Upper lobe of left lung (tissue), 6 donors: ENCODE measurements at regions not wholly inside any gene's neighbourhood (a gene's known extent, or its start where the extent isn't known, plus 50 kb on each side); places are given as distances from the start of the nearest gene placed in this dataset.

Experiments used
- ATAC-seq, 2 donors: fragments of 200-7000 bp; cut with Tn5 transposase; one replicate each; pipeline ENCODE4 v1.9.1; 2022; ENCODE audit warnings: mild to moderate bottlenecking in 2 of 2, moderate library complexity in 2 of 2; ENCODE audit not compliant: low FRiP score in 2 of 2
- DNase-seq, 2 donors: peaks; one replicate each; pipeline ENCODE4 v3.0.0-alpha.2; 2019 to 2020
- H3K27ac ChIP-seq, 4 donors: fragments of 200-600 bp; sonication (generic); one replicate each; pipeline ENCODE4 v1.5.1; 2016 to 2019
- H3K27me3 ChIP-seq, 4 donors: fragments of 200-600 bp; sonication (generic); one replicate each; pipeline ENCODE4 v1.5.1; 2017 to 2019
- H3K36me3 ChIP-seq, 4 donors: fragments of 200-600 bp; sonication (generic); one replicate each; pipeline ENCODE4 v1.5.1; 2016 to 2019
- H3K4me1 ChIP-seq, 4 donors: fragments of 200-600 bp; sonication (generic); one replicate each; pipeline ENCODE4 v1.5.1; 2018 to 2019
- H3K4me3 ChIP-seq, 4 donors: fragments of 200-600 bp; sonication (generic); one replicate each; pipeline ENCODE4 v1.5.1; 2017 to 2019; ENCODE audit warnings: mild to moderate bottlenecking in 2 of 4, moderate library complexity in 1 of 4
- H3K9me3 ChIP-seq, 4 donors: fragments of 200-600 bp; sonication (generic); one replicate each; pipeline ENCODE4 v1.5.1; 2018 to 2019
- CTCF ChIP-seq, 6 experiments: fragments of 450-650 bp in 4 of 6; fragments of 200-600 bp in 2 of 6; sonication (generic) in 2 of 6; IDR thresholded peaks; one replicate each; pipeline ENCODE4 v1.5.1; 2016 to 2019; ENCODE audit warnings: antibody characterized with exemption in 6 of 6
- EP300 ChIP-seq, 4 donors: sonication (generic); formaldehyde crosslinking; IDR thresholded peaks; one replicate each; pipeline ENCODE4 v1.5.1; 2017; ENCODE audit warnings: antibody characterized with exemption in 4 of 4, control low read depth in 2 of 4
- POLR2A ChIP-seq, 4 donors: fragments of 450-650 bp; IDR thresholded peaks; one replicate each; pipeline ENCODE4 v1.5.1; 2016 to 2017; ENCODE audit warnings: antibody characterized with exemption in 4 of 4, mild to moderate bottlenecking in 2 of 4
- POLR2AphosphoS5 ChIP-seq, 2 donors: sonication (generic); formaldehyde crosslinking; IDR thresholded peaks; one replicate each; pipeline ENCODE4 v1.5.1; 2017; ENCODE audit warnings: antibody characterized with exemption in 2 of 2
- WGBS, 2 donors: methylation state at CpG; one replicate each; pipeline ENCODE4 v1.1.5; 2017 to 2018; 5-methylcytosine and 5-hydroxymethylcytosine counted together
- donor health status: DM: no; HTN: no; CAD: no; lungs with moderate emphysema.
- donor health status: DM: no; HTN: yes; CAD: no; lungs with severe emphysema.

- H3K36me3 ChIP-seq: no peaks in the 10 kb centered on the region
- TF ChIP-seq EP300 (IDR thresholded peaks at IDR 0.05): no peak
- no peak for TF ChIP-seq POLR2A (IDR thresholded peaks at IDR 0.05)
- TF ChIP-seq CTCF (IDR thresholded peaks at IDR 0.05): no peak
- no peak for TF ChIP-seq POLR2AphosphoS5 (IDR thresholded peaks at IDR 0.05)
These were observed 281.1 kb upstream of the PFKP start for GRCh38 chr10:2786251-2786650.

GRCh38 chr10:2784766-2785165 lies 282.6 kb upstream of the PFKP start:
- DNase-seq (no peak), ATAC-seq (no peak)
- Histone ChIP-seq H3K4me1 (no peaks in the 10 kb centered on the region), H3K36me3 (no peaks in the 10 kb centered on the region), H3K4me3 (no peak overlapping the region), H3K9me3 (no peaks in the 10 kb centered on the region), H3K27me3 (no peaks in the 10 kb centered on the region), H3K27ac (no peak overlapping the region)
- TF ChIP-seq POLR2A (IDR thresholded peaks at IDR 0.05): no peak
- WGBS, 2 donors: 89 to 91% methylated on average over 7 of the region's 7 CpGs

More at GRCh38 chr10:2786251-2786650, 281.1 kb upstream of the PFKP start:
- Histone ChIP-seq H3K27me3 (no peaks in the 10 kb centered on the region), H3K9me3 (no peaks in the 10 kb centered on the region), H3K27ac (no peak overlapping the region), H3K4me3 (no peak overlapping the region), H3K4me1 (no peaks in the 10 kb centered on the region)
- WGBS, 2 donors: 83 to 84% methylated on average over 5 of the region's 5 CpGs
- ATAC-seq (no peak), DNase-seq (no peak)

GRCh38 chr10:2782950-2783349 lies 284.4 kb upstream of the PFKP start:
- H3K27me3 ChIP-seq: no peaks in the 10 kb centered on the region
- no peaks in the 10 kb centered on the region for H3K9me3 ChIP-seq
- WGBS, 2 donors: 72% methylated on average over 9 of the region's 9 CpGs
- H3K36me3 ChIP-seq: no peaks in the 10 kb centered on the region
- no peak overlapping the region for H3K4me3 ChIP-seq
- no peaks in the 10 kb centered on the region for H3K4me1 ChIP-seq
- no peak for DNase-seq
- no peak for ATAC-seq
- TF ChIP-seq POLR2A (IDR thresholded peaks at IDR 0.05) (no peak), EP300 (IDR thresholded peaks at IDR 0.05) (no peak), POLR2AphosphoS5 (IDR thresholded peaks at IDR 0.05) (no peak), CTCF (IDR thresholded peaks at IDR 0.05) (no peak)
- no peak overlapping the region for H3K27ac ChIP-seq

- H3K27me3 ChIP-seq: no peaks in the 10 kb centered on the region
- ATAC-seq (no peak), DNase-seq (no peak)
- TF ChIP-seq POLR2AphosphoS5 (IDR thresholded peaks at IDR 0.05): no peak
- no peak for TF ChIP-seq EP300 (IDR thresholded peaks at IDR 0.05)
- TF ChIP-seq POLR2A (IDR thresholded peaks at IDR 0.05): no peak
- TF ChIP-seq CTCF (IDR thresholded peaks at IDR 0.05): no peak
- WGBS, 2 donors: 59 to 61% methylated on average over 3 of the region's 3 CpGs
- no peaks in the 10 kb centered on the region for H3K9me3 ChIP-seq
- no peaks in the 10 kb centered on the region for H3K4me1 ChIP-seq
- H3K36me3 ChIP-seq: no peaks in the 10 kb centered on the region
- no peak overlapping the region for H3K27ac ChIP-seq
- H3K4me3 ChIP-seq: no peak overlapping the region
These were observed 285.1 kb upstream of the PFKP start for GRCh38 chr10:2782265-2782664.

GRCh38 chr10:2777666-2778355 lies 289.5 kb upstream of the PFKP start:
- no peak overlapping the region for H3K4me3 ChIP-seq
- 66 to 75% methylated on average over 5 of the region's 5 CpGs for WGBS, 2 donors
- DNase-seq: no peak

More at GRCh38 chr10:2777666-2778355, 289.5 kb upstream of the PFKP start:
- Histone ChIP-seq H3K36me3 (no peaks in the 10 kb centered on the region), H3K9me3 (no peaks in the 10 kb centered on the region), H3K4me1 (no peaks in the 10 kb centered on the region), H3K27ac (no peak overlapping the region), H3K27me3 (no peaks in the 10 kb centered on the region)
- ATAC-seq: no peak
- TF ChIP-seq POLR2A (IDR thresholded peaks at IDR 0.05): no peak
- TF ChIP-seq POLR2AphosphoS5 (IDR thresholded peaks at IDR 0.05): no peak
- no peak for TF ChIP-seq EP300 (IDR thresholded peaks at IDR 0.05)
- TF ChIP-seq CTCF (IDR thresholded peaks at IDR 0.05): no peak
